ENCODE measurements at regions not wholly inside any gene's neighbourhood (a gene's known extent, or its start where the extent isn't known, plus 50 kb on each side); places are given as distances from the start of the nearest gene placed in this dataset.

- TF ChIP-seq CTCF (IDR thresholded peaks at IDR 0.05) (no peak), POLR2A (IDR thresholded peaks at IDR 0.05) (no peak)
These were observed 241.8 kb downstream of the FSCB start for GRCh38 chr14:44265246-44265645.

Data from thyroid gland (tissue), 4 donors.